Testis (tissue), 2 donors: ENCODE measurements at regions not wholly inside any gene's neighbourhood (a gene's known extent, or its start where the extent isn't known, plus 50 kb on each side); places are given as distances from the start of the nearest gene placed in this dataset.

ENCODE experiments used
- DNase-seq: peaks from one replicate; pipeline ENCODE4 v3.0.0-alpha.2; 2019
- H3K27ac ChIP-seq, 2 donors: fragments of 200-600 bp; sonication (generic); one replicate each; pipeline ENCODE4 v1.5.1; 2019
- H3K27me3 ChIP-seq: fragments of 200-600 bp; sonication (generic); one replicate; pipeline ENCODE4 v1.5.1; 2019
- H3K36me3 ChIP-seq: fragments of 200-600 bp; sonication (generic); one replicate; pipeline ENCODE4 v1.5.1; 2017; ENCODE audit warnings: low read depth; ENCODE audit errors: missing control alignments
- H3K4me1 ChIP-seq: fragments of 200-600 bp; sonication (generic); one replicate; pipeline ENCODE4 v1.5.1; 2019
- H3K4me3 ChIP-seq, 2 donors: fragments of 200-600 bp; sonication (generic); one replicate each; pipeline ENCODE4 v1.5.1; 2017 to 2019
- H3K9me3 ChIP-seq: fragments of 200-600 bp; sonication (generic); one replicate; pipeline ENCODE4 v1.5.1; 2017
- POLR2A ChIP-seq: fragments of 450-650 bp; IDR thresholded peaks from one replicate; pipeline ENCODE4 v1.6.1; 2017; ENCODE audit warnings: antibody characterized with exemption, mild to moderate bottlenecking, moderate library complexity
- WGBS, 2 donors: methylation state at CpG; one replicate each; pipeline ENCODE4 v1.1.5; 2018; 5-methylcytosine and 5-hydroxymethylcytosine counted together
- intact Hi-C: fragments of 100-400 bp; cut with DNase I; formaldehyde crosslinking; loops from one replicate; pipeline ENCODE4 v1.15.1; 2023; ENCODE audit warnings: low total_unique reads
- TF ChIP-seq, protein P1 (sequence below), 3 experiments: fragments of 450-650 bp in 2 of 3; fragments of 200-600 bp in 1 of 3; sonication (generic) in 1 of 3; IDR thresholded peaks; one replicate each; pipeline ENCODE4 v1.5.1; 2016 to 2019; ENCODE audit warnings: antibody characterized with exemption in 3 of 3, mild to moderate bottlenecking in 2 of 3, moderate library complexity in 1 of 3

DNA sequence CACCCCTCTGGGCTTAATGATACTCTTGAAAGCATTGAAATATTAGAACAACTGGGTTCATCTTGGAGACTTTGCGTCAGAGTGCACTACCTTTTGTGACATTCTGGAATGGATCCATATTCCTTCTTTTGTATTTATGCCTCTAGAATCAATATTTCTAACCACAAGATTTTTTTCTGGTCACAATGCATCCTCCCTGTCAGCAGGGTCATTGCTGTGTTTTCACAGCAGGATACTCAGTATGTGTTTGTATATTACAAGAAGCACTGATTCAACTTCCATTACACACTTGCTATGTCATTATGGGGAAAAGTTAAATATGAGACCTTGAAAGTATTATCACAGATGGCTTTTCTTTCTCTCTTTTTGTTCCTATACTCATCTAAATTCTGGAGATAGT lies 370.0 kb downstream of the HS3ST3B1 start:
- intact Hi-C loops: no loop called here
- 76 to 88% methylated on average over 1 of the region's 1 CpG for WGBS, 2 donors
- no peak overlapping the region for H3K27ac ChIP-seq
- H3K9me3 ChIP-seq: no peaks in the 10 kb centered on the region
- H3K4me3 ChIP-seq: no peak overlapping the region
- H3K4me1 ChIP-seq: no peaks in the 10 kb centered on the region
- TF ChIP-seq, protein P1, sequence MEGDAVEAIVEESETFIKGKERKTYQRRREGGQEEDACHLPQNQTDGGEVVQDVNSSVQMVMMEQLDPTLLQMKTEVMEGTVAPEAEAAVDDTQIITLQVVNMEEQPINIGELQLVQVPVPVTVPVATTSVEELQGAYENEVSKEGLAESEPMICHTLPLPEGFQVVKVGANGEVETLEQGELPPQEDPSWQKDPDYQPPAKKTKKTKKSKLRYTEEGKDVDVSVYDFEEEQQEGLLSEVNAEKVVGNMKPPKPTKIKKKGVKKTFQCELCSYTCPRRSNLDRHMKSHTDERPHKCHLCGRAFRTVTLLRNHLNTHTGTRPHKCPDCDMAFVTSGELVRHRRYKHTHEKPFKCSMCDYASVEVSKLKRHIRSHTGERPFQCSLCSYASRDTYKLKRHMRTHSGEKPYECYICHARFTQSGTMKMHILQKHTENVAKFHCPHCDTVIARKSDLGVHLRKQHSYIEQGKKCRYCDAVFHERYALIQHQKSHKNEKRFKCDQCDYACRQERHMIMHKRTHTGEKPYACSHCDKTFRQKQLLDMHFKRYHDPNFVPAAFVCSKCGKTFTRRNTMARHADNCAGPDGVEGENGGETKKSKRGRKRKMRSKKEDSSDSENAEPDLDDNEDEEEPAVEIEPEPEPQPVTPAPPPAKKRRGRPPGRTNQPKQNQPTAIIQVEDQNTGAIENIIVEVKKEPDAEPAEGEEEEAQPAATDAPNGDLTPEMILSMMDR (IDR thresholded peaks at IDR 0.05): no peak
- no peak for TF ChIP-seq POLR2A
- no peaks in the 10 kb centered on the region for H3K36me3 ChIP-seq
- no peak for DNase-seq
- H3K27me3 ChIP-seq: no peaks in the 10 kb centered on the region

DNA sequence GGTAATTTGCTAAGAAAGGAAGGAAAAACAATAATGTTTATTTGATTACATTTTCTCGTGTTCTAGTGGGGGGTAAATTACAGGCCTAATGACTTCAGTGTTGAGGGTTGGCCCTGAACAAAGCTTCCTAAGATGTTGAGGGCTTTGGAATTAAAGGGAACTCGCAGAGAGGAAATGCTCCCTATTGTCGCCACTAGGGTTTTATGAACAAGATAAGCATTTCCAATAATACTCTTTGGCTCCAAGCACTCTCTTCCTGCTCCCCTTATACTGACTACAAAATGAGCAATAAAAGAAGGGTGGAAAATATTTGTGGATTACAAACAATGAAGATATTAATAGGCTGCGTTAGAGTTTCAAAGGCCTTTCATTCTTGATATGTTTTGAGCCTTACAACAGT lies 363.6 kb downstream of the HS3ST3B1 start:
- intact Hi-C loops: no loop called here
- H3K36me3 ChIP-seq: no peaks in the 10 kb centered on the region
- no peak overlapping the region for H3K4me3 ChIP-seq
- H3K4me1 ChIP-seq: no peaks in the 10 kb centered on the region
- H3K27me3 ChIP-seq: no peaks in the 10 kb centered on the region
- H3K9me3 ChIP-seq: no peaks in the 10 kb centered on the region
- no peak overlapping the region for H3K27ac ChIP-seq
- DNase-seq: no peak
- 18 to 85% methylated on average over 4 of the region's 4 CpGs for WGBS, 2 donors
- TF ChIP-seq, protein P1 (IDR thresholded peaks at IDR 0.05): peak in 1 of 3 experiments; percentile 9
- TF ChIP-seq POLR2A: no peak

DNA sequence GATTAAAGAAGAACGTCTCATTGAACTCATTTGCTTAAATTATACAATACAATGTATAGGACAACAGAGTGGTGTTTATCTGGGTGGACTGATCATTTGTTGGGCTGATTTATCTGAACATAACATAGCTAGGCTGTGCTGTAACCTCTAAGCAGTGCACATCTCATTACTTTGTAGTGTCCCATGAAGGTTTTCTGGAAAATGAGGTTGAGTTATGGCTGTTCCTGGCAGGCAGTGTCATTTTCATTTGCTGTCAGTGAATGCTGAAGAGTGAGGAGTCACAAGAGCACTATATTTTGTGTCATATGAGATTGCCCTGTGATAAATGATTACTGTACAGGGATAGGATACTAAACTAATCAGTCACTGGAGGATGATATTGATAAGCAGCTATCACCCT lies 340.2 kb downstream of the HS3ST3B1 start:
- intact Hi-C loops: no loop called here
- Histone ChIP-seq H3K27me3 (no peaks in the 10 kb centered on the region), H3K4me1 (no peaks in the 10 kb centered on the region), H3K27ac (no peak overlapping the region), H3K36me3 (no peaks in the 10 kb centered on the region), H3K9me3 (no peaks in the 10 kb centered on the region), H3K4me3 (no peak overlapping the region)
- TF ChIP-seq, protein P1 (IDR thresholded peaks at IDR 0.05): no peak
- TF ChIP-seq POLR2A: no peak
- WGBS, 2 donors: 67 to 79% methylated on average over 1 of the region's 1 CpG
- DNase-seq: no peak

DNA sequence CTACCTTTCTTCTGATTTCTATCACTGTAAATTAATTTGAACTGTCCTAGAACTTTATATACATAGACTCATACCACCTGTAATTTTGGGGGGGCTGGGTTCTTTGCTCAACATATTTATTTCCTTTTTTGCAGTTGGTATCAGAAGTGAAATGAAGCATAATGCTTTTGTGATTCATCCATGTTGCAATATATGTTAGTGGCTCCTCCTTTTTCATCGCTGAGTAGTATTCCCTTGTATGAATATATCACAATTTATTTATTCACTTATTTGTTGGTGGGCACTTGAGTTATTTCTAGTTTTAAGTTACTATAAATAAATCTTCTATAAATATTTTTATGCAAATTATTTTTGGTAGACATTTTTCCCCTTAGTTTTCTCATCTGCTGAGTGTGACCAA lies 336.4 kb downstream of the HS3ST3B1 start:
- Histone ChIP-seq H3K27ac (no peak overlapping the region), H3K4me1 (no peaks in the 10 kb centered on the region), H3K27me3 (no peaks in the 10 kb centered on the region), H3K4me3 (no peak overlapping the region), H3K9me3 (no peaks in the 10 kb centered on the region), H3K36me3 (no peaks in the 10 kb centered on the region)
- no peak for DNase-seq
- TF ChIP-seq, protein P1 (IDR thresholded peaks at IDR 0.05): no peak
- no peak for TF ChIP-seq POLR2A
- WGBS, 2 donors: 89 to 98% methylated on average over 1 of the region's 1 CpG
- intact Hi-C loops: no loop called here

DNA sequence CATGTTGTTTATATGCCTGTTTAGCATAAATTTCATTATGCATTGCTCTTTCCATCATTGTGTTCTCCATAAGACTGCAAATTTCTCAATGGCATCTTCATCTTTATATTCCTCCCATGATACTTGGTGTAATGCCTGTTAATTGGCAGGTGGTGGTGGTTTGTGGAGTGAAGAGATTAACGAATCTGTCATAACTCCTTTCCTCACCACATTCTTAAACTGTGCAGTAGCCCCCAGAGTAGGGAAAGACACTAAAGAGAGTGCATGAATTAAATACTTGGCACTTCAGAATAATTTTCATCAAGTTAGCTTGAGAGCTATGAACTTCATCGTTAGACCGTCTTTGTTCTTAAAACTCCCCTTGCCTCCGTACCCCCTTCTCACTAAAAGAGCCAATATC lies 329.7 kb downstream of the HS3ST3B1 start:
- DNase-seq: no peak
- Histone ChIP-seq H3K27me3 (no peaks in the 10 kb centered on the region), H3K4me1 (no peaks in the 10 kb centered on the region), H3K36me3 (no peaks in the 10 kb centered on the region), H3K4me3 (no peak overlapping the region), H3K9me3 (no peaks in the 10 kb centered on the region), H3K27ac (no peak overlapping the region)
- no peak for TF ChIP-seq POLR2A
- TF ChIP-seq, protein P1 (IDR thresholded peaks at IDR 0.05): no peak
- WGBS, 2 donors: 63 to 71% methylated on average over 4 of the region's 4 CpGs
- intact Hi-C loops: no loop called here
